Activated naive CD8-positive, alpha-beta T cell treated with anti-CD3 and anti-CD28 coated beads for 36 hours (primary cell): ENCODE measurements at regions not wholly inside any gene's neighbourhood (a gene's known extent, or its start where the extent isn't known, plus 50 kb on each side); places are given as distances from the start of the nearest gene placed in this dataset.

Experiments used
- DNase-seq: peaks from one replicate; pipeline ENCODE4 v3.0.0; 2021
- H3K27ac Mint-ChIP-seq: one replicate; pipeline ENCODE4 v1.8.0; 2022; ENCODE audit warnings: mild to moderate bottlenecking, moderate library complexity, mixed read lengths
- H3K27me3 Mint-ChIP-seq: one replicate; pipeline ENCODE4 v1.8.0; 2022; ENCODE audit warnings: mild to moderate bottlenecking, mixed read lengths
- H3K36me3 Mint-ChIP-seq: one replicate; pipeline ENCODE4 v1.8.0; 2021; ENCODE audit warnings: mild to moderate bottlenecking, mixed read lengths
- H3K4me1 Mint-ChIP-seq: one replicate; pipeline ENCODE4 v1.8.0; 2021; ENCODE audit warnings: mixed read lengths
- H3K4me3 Mint-ChIP-seq: one replicate; pipeline ENCODE4 v1.8.0; 2022; ENCODE audit warnings: mild to moderate bottlenecking, moderate library complexity, mixed read lengths
- H3K9me3 Mint-ChIP-seq: one replicate; pipeline ENCODE4 v1.8.0; 2022; ENCODE audit warnings: mixed read lengths

DNA sequence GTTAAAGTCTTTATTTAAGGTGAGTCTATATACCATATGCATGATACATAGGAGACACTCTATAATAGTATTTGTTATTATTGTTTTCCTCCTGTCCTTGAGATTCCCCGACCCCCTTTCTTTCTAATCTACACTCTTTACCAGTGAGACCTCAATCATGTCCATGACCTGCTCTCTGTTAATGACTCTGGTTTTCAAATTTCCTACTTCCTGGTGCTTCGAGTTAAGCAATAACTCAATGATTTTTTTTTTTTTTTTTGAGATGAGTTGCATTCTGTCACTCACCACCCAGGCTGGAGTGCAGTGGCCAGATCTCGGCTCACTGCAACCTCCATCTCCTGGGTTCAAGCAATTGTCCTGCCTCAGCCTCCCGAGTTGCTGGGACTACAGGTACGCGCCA, 574.6 kb upstream of the SLC35B3 start:
- Mint-ChIP-seq H3K9me3 (peaks cover 3% of the 10 kb centered on the region), H3K27me3 (no peaks in the 10 kb centered on the region), H3K27ac (no peak overlapping the region), H3K4me1 (no peaks in the 10 kb centered on the region), H3K36me3 (no peaks in the 10 kb centered on the region), H3K4me3 (no peak overlapping the region)
- DNase-seq, result no peak

- H3K4me1 Mint-ChIP-seq, result no peaks in the 10 kb centered on the region
- H3K27me3 Mint-ChIP-seq, result no peaks in the 10 kb centered on the region
- DNase-seq, result no peak
- H3K4me3 Mint-ChIP-seq, result no peak overlapping the region
- H3K9me3 Mint-ChIP-seq, result peaks cover 3% of the 10 kb centered on the region
- H3K36me3 Mint-ChIP-seq, result no peaks in the 10 kb centered on the region
- no peak overlapping the region for H3K27ac Mint-ChIP-seq
Observed at GRCh38 chr6:9007027-9007426, 571.7 kb upstream of the SLC35B3 start.

DNA sequence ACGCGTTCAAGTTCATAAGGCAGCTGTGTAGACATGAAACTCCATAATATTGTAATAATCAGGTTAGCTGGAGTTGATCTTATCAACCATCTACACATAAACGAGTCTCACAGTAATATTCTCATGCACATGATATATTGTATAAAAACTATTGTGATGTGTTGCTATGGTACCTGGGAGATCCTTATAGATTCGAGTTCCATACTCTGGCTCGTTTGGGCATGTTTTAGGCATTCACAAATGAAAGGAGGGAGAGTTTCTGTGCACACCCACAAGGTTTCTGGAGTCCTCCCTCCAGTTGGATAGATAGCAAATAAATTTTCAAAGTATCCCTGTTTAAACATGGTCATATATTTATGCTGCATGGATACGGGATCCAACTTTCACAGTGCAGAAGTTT, 567.5 kb upstream of the SLC35B3 start:
- no peaks in the 10 kb centered on the region for H3K9me3 Mint-ChIP-seq
- H3K27ac Mint-ChIP-seq, result no peak overlapping the region
- no peak overlapping the region for H3K4me3 Mint-ChIP-seq
- H3K4me1 Mint-ChIP-seq, result no peaks in the 10 kb centered on the region
- no peaks in the 10 kb centered on the region for H3K27me3 Mint-ChIP-seq
- DNase-seq, result no peak
- no peaks in the 10 kb centered on the region for H3K36me3 Mint-ChIP-seq

GRCh38 chr6:8995156-8995555, 559.8 kb upstream of the SLC35B3 start:
- no peak overlapping the region for H3K27ac Mint-ChIP-seq

DNA sequence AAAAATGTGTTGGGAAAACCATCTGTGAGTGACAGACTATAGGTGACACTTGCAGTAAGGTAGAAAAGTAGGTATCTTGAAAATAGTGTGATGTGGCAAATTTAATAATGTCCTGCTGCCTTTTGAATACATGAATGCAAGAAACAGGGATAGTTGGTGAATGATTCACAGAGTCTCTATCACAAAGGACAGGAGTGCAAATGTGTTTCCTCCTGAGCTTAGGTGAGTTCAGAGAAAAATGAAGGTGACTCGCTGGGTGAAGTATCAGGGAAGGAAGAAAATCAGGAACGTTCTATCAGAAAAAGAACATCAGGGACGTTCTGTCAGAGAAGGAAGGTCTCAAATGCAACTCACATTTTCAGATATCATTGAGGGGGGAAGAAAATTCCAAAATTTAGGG, 557.8 kb upstream of the SLC35B3 start:
- Mint-ChIP-seq H3K9me3 (no peaks in the 10 kb centered on the region), H3K4me1 (no peaks in the 10 kb centered on the region), H3K36me3 (no peaks in the 10 kb centered on the region), H3K27me3 (peaks cover 3% of the 10 kb centered on the region), H3K4me3 (no peak overlapping the region), H3K27ac (no peak overlapping the region)
- no peak for DNase-seq

More at GRCh38 chr6:8995156-8995555, 559.8 kb upstream of the SLC35B3 start:
- no peaks in the 10 kb centered on the region for H3K9me3 Mint-ChIP-seq
- H3K4me1 Mint-ChIP-seq, result no peaks in the 10 kb centered on the region
- H3K27me3 Mint-ChIP-seq, result peaks cover 3% of the 10 kb centered on the region
- no peaks in the 10 kb centered on the region for H3K36me3 Mint-ChIP-seq
- DNase-seq, result no peak
- no peak overlapping the region for H3K4me3 Mint-ChIP-seq

- Mint-ChIP-seq H3K36me3 (no peaks in the 10 kb centered on the region), H3K4me1 (no peaks in the 10 kb centered on the region), H3K4me3 (no peak overlapping the region), H3K27ac (no peak overlapping the region), H3K27me3 (peaks cover 3% of the 10 kb centered on the region), H3K9me3 (no peaks in the 10 kb centered on the region)
- no peak for DNase-seq
Observed at GRCh38 chr6:8991844-8992243, 556.5 kb upstream of the SLC35B3 start.

- no peaks in the 10 kb centered on the region for H3K4me1 Mint-ChIP-seq
- H3K9me3 Mint-ChIP-seq, result no peaks in the 10 kb centered on the region
- no peak for DNase-seq
- H3K27me3 Mint-ChIP-seq, result peaks cover 7% of the 10 kb centered on the region
- no peak overlapping the region for H3K4me3 Mint-ChIP-seq
- no peaks in the 10 kb centered on the region for H3K36me3 Mint-ChIP-seq
- H3K27ac Mint-ChIP-seq, result no peak overlapping the region
Observed at GRCh38 chr6:8990075-8990474, 554.7 kb upstream of the SLC35B3 start.

DNA sequence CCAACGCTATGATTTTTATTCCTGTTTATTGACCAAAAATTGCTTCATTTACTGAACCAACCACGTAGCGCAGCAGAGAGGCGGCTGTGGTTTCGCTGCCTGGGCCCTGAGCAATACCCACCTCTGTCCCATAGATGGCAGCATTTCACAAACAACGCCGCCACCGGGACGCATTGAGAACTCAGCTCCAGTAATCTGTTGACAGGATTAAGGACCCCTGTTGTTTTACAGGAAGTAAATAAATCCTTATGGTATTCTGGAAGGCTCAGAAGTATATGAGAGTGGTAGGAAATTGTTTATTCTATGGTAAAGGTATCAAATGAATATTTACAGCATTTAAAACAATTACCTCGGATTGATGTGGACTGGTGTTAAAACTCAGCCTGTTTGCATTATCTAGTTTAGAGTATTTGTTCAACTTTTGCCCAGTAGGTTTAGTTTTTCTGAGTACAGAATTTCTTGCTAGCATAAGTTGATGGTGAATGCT, 547.9 kb upstream of the SLC35B3 start:
- Mint-ChIP-seq H3K27me3 (peaks cover 21% of the 10 kb centered on the region), H3K27ac (no peak overlapping the region), H3K36me3 (no peaks in the 10 kb centered on the region), H3K9me3 (no peaks in the 10 kb centered on the region), H3K4me3 (no peak overlapping the region), H3K4me1 (no peaks in the 10 kb centered on the region)
- peak; percentile 40 for DNase-seq

- H3K4me1 Mint-ChIP-seq, result no peaks in the 10 kb centered on the region
- peaks cover 21% of the 10 kb centered on the region for H3K27me3 Mint-ChIP-seq
- no peaks in the 10 kb centered on the region for H3K36me3 Mint-ChIP-seq
- no peak overlapping the region for H3K4me3 Mint-ChIP-seq
- H3K9me3 Mint-ChIP-seq, result no peaks in the 10 kb centered on the region
- no peak overlapping the region for H3K27ac Mint-ChIP-seq
- no peak for DNase-seq
Observed at GRCh38 chr6:8982668-8983067, 547.3 kb upstream of the SLC35B3 start.

DNA sequence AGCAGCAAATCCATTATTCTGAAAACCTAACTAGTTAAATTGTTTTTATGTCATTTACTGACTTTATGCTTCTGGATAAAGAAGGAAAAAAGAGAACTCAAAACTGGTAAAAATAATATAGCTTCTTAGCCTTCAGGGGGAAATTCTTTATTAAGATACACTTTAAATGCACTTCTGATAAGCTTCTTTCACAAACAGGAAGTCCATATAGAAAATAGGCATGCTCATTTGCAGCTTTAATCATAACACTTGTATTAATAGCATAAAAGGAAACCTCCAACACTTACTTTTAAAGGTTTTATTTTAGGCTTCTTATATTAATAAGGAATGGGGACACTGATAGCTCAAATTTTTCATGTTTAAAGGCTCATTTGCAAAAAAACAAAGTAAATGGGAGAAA, 538.0 kb upstream of the SLC35B3 start:
- DNase-seq, result no peak
- Mint-ChIP-seq H3K36me3 (no peaks in the 10 kb centered on the region), H3K27ac (no peak overlapping the region), H3K4me1 (no peaks in the 10 kb centered on the region), H3K9me3 (peaks cover 9% of the 10 kb centered on the region), H3K27me3 (peaks cover 3% of the 10 kb centered on the region), H3K4me3 (no peak overlapping the region)

- Mint-ChIP-seq H3K27ac (no peak overlapping the region), H3K4me3 (no peak overlapping the region), H3K36me3 (no peaks in the 10 kb centered on the region), H3K27me3 (peaks cover 3% of the 10 kb centered on the region), H3K4me1 (no peaks in the 10 kb centered on the region), H3K9me3 (peaks cover 9% of the 10 kb centered on the region)
- no peak for DNase-seq
Observed at GRCh38 chr6:8969747-8970146, 534.4 kb upstream of the SLC35B3 start.

DNA sequence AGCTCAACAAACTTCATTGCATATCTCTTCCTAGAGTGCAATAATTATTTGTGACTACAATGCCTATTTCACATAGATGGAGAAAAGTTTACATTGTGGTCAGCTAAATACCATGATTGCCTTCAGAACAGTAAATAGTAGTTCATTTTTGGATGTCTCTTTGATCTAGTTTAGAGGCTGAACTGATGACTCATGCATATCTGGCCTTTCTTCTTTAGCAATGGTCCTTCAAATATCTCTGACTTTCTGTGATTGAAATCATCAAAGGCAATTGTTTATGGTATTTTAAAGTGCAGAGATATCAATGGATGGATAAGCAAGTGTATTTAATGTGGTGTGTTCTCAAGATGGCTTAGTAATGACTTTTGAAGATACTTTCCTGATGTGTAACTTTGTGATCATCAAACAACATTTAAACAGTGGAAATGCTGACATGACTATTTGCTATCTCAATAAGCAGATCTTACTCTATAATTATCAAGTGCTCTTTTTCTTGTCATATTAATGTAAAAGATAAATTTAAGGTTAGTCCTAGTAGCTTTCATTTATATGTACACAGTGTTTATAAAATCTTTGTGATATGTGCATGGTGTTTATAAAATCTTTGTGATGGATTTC, 523.7 kb upstream of the SLC35B3 start:
- H3K27me3 Mint-ChIP-seq, result no peaks in the 10 kb centered on the region
- no peak for DNase-seq
- no peak overlapping the region for H3K4me3 Mint-ChIP-seq
- H3K27ac Mint-ChIP-seq, result no peak overlapping the region
- no peaks in the 10 kb centered on the region for H3K36me3 Mint-ChIP-seq
- no peaks in the 10 kb centered on the region for H3K4me1 Mint-ChIP-seq
- no peaks in the 10 kb centered on the region for H3K9me3 Mint-ChIP-seq

DNA sequence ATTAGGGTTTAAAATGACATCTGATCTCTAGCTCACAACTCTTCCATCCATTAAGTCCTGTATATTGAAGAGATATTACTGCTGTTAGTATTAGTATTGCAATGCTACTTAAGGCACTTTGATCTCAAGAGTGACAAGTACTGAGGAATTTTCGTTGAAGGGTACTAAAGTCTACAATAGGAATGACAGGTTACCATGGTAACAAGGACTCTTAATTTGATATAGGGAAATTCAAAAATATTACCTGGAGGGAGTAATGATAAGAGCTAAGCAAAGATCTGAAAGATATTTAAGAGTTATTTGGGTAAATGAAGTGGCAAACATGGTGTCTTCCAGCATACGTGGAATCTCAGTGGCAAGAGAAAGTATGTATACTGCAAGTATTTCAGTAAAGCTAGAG, 518.0 kb upstream of the SLC35B3 start:
- H3K27me3 Mint-ChIP-seq, result no peaks in the 10 kb centered on the region

GRCh38 chr6:8948733-8949132, 513.4 kb upstream of the SLC35B3 start:
- H3K4me3 Mint-ChIP-seq, result no peak overlapping the region
- H3K27ac Mint-ChIP-seq, result no peak overlapping the region
- no peaks in the 10 kb centered on the region for H3K27me3 Mint-ChIP-seq
- no peaks in the 10 kb centered on the region for H3K4me1 Mint-ChIP-seq
- DNase-seq, result no peak
- H3K9me3 Mint-ChIP-seq, result no peaks in the 10 kb centered on the region
- H3K36me3 Mint-ChIP-seq, result no peaks in the 10 kb centered on the region

More for the DNA sequence above, 518.0 kb upstream of the SLC35B3 start:
- H3K4me1 Mint-ChIP-seq, result no peaks in the 10 kb centered on the region
- no peak overlapping the region for H3K27ac Mint-ChIP-seq
- no peak for DNase-seq
- H3K4me3 Mint-ChIP-seq, result no peak overlapping the region
- no peaks in the 10 kb centered on the region for H3K9me3 Mint-ChIP-seq
- H3K36me3 Mint-ChIP-seq, result no peaks in the 10 kb centered on the region

GRCh38 chr6:8947900-8948299, 512.6 kb upstream of the SLC35B3 start:
- no peaks in the 10 kb centered on the region for H3K27me3 Mint-ChIP-seq
- no peak overlapping the region for H3K27ac Mint-ChIP-seq

DNA sequence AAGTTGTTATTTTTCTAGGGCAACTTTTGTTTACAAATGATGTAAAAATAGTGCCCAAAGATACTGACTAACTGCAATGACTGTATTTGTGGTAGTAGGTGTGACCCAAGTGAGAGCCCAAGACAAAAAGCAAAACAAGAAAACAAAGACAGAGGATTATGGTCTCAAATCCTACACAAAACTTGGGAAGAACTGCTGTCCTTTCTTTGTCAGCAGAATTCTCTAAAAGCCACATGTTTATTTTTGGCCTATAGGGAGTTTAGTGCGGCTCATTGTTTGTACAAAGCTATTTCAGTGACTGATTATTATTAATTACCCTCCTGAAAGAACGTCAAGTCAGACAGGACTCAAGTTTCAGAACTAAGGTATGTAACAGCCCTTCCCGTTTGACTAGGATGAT, 509.2 kb upstream of the SLC35B3 start:
- peaks cover 3% of the 10 kb centered on the region for H3K27me3 Mint-ChIP-seq
- no peaks in the 10 kb centered on the region for H3K4me1 Mint-ChIP-seq
- H3K4me3 Mint-ChIP-seq, result no peak overlapping the region
- H3K36me3 Mint-ChIP-seq, result no peaks in the 10 kb centered on the region
- no peak overlapping the region for H3K27ac Mint-ChIP-seq
- no peaks in the 10 kb centered on the region for H3K9me3 Mint-ChIP-seq
- DNase-seq, result no peak

More at GRCh38 chr6:8947900-8948299, 512.6 kb upstream of the SLC35B3 start:
- no peaks in the 10 kb centered on the region for H3K36me3 Mint-ChIP-seq
- no peaks in the 10 kb centered on the region for H3K9me3 Mint-ChIP-seq
- H3K4me3 Mint-ChIP-seq, result no peak overlapping the region
- no peaks in the 10 kb centered on the region for H3K4me1 Mint-ChIP-seq
- no peak for DNase-seq
